ENCODE measurements at regions not wholly inside any gene's neighbourhood (a gene's known extent, or its start where the extent isn't known, plus 50 kb on each side); places are given as distances from the start of the nearest gene placed in this dataset.

- Histone ChIP-seq H3K9me3 (no peaks in the 10 kb centered on the region), H3K4me1 (no peaks in the 10 kb centered on the region), H3K27ac (no peak overlapping the region), H3K4me3 (no peak overlapping the region), H3K27me3 (no peaks in the 10 kb centered on the region), H3K36me3 (no peaks in the 10 kb centered on the region)
- no peak for DNase-seq
- WGBS, 5 donors = 70 to 85% (median 80%) methylated on average over 3 of the region's 3 CpGs
- intact Hi-C loops (cut with DNase I; ENCODE audit: low total_unique reads) = no loop called here
- TF ChIP-seq EP300 (IDR thresholded peaks at IDR 0.05) = no peak
- TF ChIP-seq POLR2A (IDR thresholded peaks at IDR 0.05) = no peak
- TF ChIP-seq POLR2AphosphoS5 (IDR thresholded peaks at IDR 0.05) = no peak
- TF ChIP-seq, protein P1, sequence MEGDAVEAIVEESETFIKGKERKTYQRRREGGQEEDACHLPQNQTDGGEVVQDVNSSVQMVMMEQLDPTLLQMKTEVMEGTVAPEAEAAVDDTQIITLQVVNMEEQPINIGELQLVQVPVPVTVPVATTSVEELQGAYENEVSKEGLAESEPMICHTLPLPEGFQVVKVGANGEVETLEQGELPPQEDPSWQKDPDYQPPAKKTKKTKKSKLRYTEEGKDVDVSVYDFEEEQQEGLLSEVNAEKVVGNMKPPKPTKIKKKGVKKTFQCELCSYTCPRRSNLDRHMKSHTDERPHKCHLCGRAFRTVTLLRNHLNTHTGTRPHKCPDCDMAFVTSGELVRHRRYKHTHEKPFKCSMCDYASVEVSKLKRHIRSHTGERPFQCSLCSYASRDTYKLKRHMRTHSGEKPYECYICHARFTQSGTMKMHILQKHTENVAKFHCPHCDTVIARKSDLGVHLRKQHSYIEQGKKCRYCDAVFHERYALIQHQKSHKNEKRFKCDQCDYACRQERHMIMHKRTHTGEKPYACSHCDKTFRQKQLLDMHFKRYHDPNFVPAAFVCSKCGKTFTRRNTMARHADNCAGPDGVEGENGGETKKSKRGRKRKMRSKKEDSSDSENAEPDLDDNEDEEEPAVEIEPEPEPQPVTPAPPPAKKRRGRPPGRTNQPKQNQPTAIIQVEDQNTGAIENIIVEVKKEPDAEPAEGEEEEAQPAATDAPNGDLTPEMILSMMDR (IDR thresholded peaks at IDR 0.05) = no peak
Observed at GRCh38 chr2:180743401-180743800, 237.0 kb upstream of the UBE2E3 start.

- TF ChIP-seq EP300 (IDR thresholded peaks at IDR 0.05) = no peak
- TF ChIP-seq POLR2AphosphoS5 (IDR thresholded peaks at IDR 0.05) = no peak
- no peak for TF ChIP-seq POLR2A (IDR thresholded peaks at IDR 0.05)
- TF ChIP-seq, protein P1 (IDR thresholded peaks at IDR 0.05) = no peak
- no peaks in the 10 kb centered on the region for H3K9me3 ChIP-seq
- intact Hi-C loops (cut with DNase I; ENCODE audit: low total_unique reads) = no loop called here
- H3K4me3 ChIP-seq = no peak overlapping the region
- no peak for DNase-seq
- WGBS, 5 donors = 49 to 65% (median 62%) methylated on average over 4 of the region's 4 CpGs
- H3K4me1 ChIP-seq = no peaks in the 10 kb centered on the region
- no peaks in the 10 kb centered on the region for H3K27me3 ChIP-seq
- no peaks in the 10 kb centered on the region for H3K36me3 ChIP-seq
- H3K27ac ChIP-seq = no peak overlapping the region
Observed at GRCh38 chr2:180742801-180743200, 237.6 kb upstream of the UBE2E3 start.

GRCh38 chr2:180739070-180739469 lies 241.3 kb upstream of the UBE2E3 start:
- Histone ChIP-seq H3K27me3 (no peaks in the 10 kb centered on the region), H3K9me3 (no peaks in the 10 kb centered on the region), H3K4me1 (no peaks in the 10 kb centered on the region), H3K4me3 (no peak overlapping the region), H3K36me3 (no peaks in the 10 kb centered on the region), H3K27ac (no peak overlapping the region)
- TF ChIP-seq, protein P1 (IDR thresholded peaks at IDR 0.05) = no peak
- TF ChIP-seq EP300 (IDR thresholded peaks at IDR 0.05) = no peak
- no peak for TF ChIP-seq POLR2AphosphoS5 (IDR thresholded peaks at IDR 0.05)
- intact Hi-C loops (cut with DNase I; ENCODE audit: low total_unique reads) = no loop called here
- no peak for DNase-seq
- WGBS, 5 donors = 61 to 78% (median 73%) methylated on average over 1 of the region's 1 CpG

GRCh38 chr2:180735799-180736198 lies 244.6 kb upstream of the UBE2E3 start:
- WGBS, 5 donors = 67 to 91% (median 85%) methylated on average over 2 of the region's 2 CpGs
- Histone ChIP-seq H3K9me3 (no peaks in the 10 kb centered on the region), H3K27ac (no peak overlapping the region), H3K27me3 (no peaks in the 10 kb centered on the region), H3K4me3 (no peak overlapping the region), H3K36me3 (no peaks in the 10 kb centered on the region), H3K4me1 (peaks cover 0 to 3% (median 0%) of the 10 kb centered on the region in 4 donors)
- no peak for TF ChIP-seq POLR2AphosphoS5 (IDR thresholded peaks at IDR 0.05)
- TF ChIP-seq EP300 (IDR thresholded peaks at IDR 0.05) = no peak
- no peak for TF ChIP-seq POLR2A (IDR thresholded peaks at IDR 0.05)
- TF ChIP-seq, protein P1 (IDR thresholded peaks at IDR 0.05) = no peak
- intact Hi-C loops (cut with DNase I; ENCODE audit: low total_unique reads) = no loop called here
- DNase-seq = no peak
